KMS-11 (cell line): ENCODE measurements at regions not wholly inside any gene's neighbourhood (a gene's known extent, or its start where the extent isn't known, plus 50 kb on each side); places are given as distances from the start of the nearest gene placed in this dataset.

Experiments used
- H2AFZ ChIP-seq: fragments of 200-600 bp; sonication (generic); 2 replicates; pipeline ENCODE4 v1.6.1; 2016; ENCODE audit warnings: antibody characterized with exemption, mixed run types, low read depth
- H3K27ac ChIP-seq: fragments of 200-600 bp; sonication (generic); 2 replicates; pipeline ENCODE4 v1.6.1; 2016; ENCODE audit warnings: mild to moderate bottlenecking, mixed run types
- H3K27me3 ChIP-seq: fragments of 200-600 bp; sonication (generic); 2 replicates; pipeline ENCODE4 v1.6.1; 2017; ENCODE audit warnings: mild to moderate bottlenecking, low read depth, mixed run types, moderate library complexity; ENCODE audit not compliant: insufficient read depth
- H3K36me3 ChIP-seq: fragments of 200-600 bp; sonication (generic); 2 replicates; pipeline ENCODE4 v1.6.1; 2017; ENCODE audit warnings: mild to moderate bottlenecking, mixed run types; ENCODE audit not compliant: insufficient read depth
- H3K4me1 ChIP-seq: fragments of 200-600 bp; sonication (generic); 2 replicates; pipeline ENCODE4 v1.6.1; 2016; ENCODE audit warnings: mild to moderate bottlenecking, low read depth, mixed run types; ENCODE audit not compliant: poor library complexity, severe bottlenecking
- H3K4me2 ChIP-seq: fragments of 200-600 bp; sonication (generic); 2 replicates; pipeline ENCODE4 v1.7.0; 2016; ENCODE audit warnings: mild to moderate bottlenecking, mixed run types
- H3K4me3 ChIP-seq: fragments of 200-600 bp; sonication (generic); IDR thresholded peaks from 2 replicates; pipeline ENCODE4 v1.6.1; 2017; ENCODE audit warnings: low read depth, low read length, mixed read lengths; ENCODE audit not compliant: insufficient read depth
- H3K79me2 ChIP-seq: fragments of 200-600 bp; sonication (generic); 2 replicates; pipeline ENCODE4 v1.6.1; 2016; ENCODE audit warnings: low read depth, mixed run types; ENCODE audit not compliant: insufficient read depth
- H3K9ac ChIP-seq: fragments of 200-600 bp; sonication (generic); 2 replicates; pipeline ENCODE4 v1.6.1; 2016; ENCODE audit warnings: mild to moderate bottlenecking, mixed run types
- H4K20me1 ChIP-seq: fragments of 200-600 bp; sonication (generic); 2 replicates; pipeline ENCODE4 v1.6.1; 2016; ENCODE audit warnings: mild to moderate bottlenecking, mixed run types; ENCODE audit not compliant: insufficient read depth
- CTCF ChIP-seq: fragments of 200-600 bp; sonication (generic); conservative IDR thresholded peaks from 2 replicates; pipeline ENCODE4 v1.6.1; 2017; ENCODE audit warnings: low read depth, mild to moderate bottlenecking, antibody characterized with exemption, low read length, moderate library complexity, mixed read lengths

- Histone ChIP-seq H2AFZ (no peak overlapping the region), H3K79me2 (no peaks in the 10 kb centered on the region), H3K4me2 (no peak overlapping the region), H4K20me1 (no peaks in the 10 kb centered on the region), H3K9ac (no peak overlapping the region), H3K27ac (no peak overlapping the region), H3K36me3 (no peaks in the 10 kb centered on the region), H3K4me3 (no peak overlapping the region), H3K4me1 (no peaks in the 10 kb centered on the region), H3K27me3 (no peaks in the 10 kb centered on the region)
- no peak for TF ChIP-seq CTCF
Observed at GRCh38 chr6:93516441-93516840, 97.1 kb upstream of the EPHA7 start.

GRCh38 chr6:93515736-93516135 lies 96.4 kb upstream of the EPHA7 start:
- Histone ChIP-seq H3K4me3 (no peak overlapping the region), H3K4me2 (no peak overlapping the region), H4K20me1 (no peaks in the 10 kb centered on the region), H3K27ac (no peak overlapping the region), H3K79me2 (no peaks in the 10 kb centered on the region), H2AFZ (no peak overlapping the region), H3K36me3 (no peaks in the 10 kb centered on the region), H3K27me3 (no peaks in the 10 kb centered on the region), H3K9ac (no peak overlapping the region), H3K4me1 (no peaks in the 10 kb centered on the region)
- no peak for TF ChIP-seq CTCF

- H3K79me2 ChIP-seq, result no peaks in the 10 kb centered on the region
Observed at GRCh38 chr6:93498713-93499112, 79.4 kb upstream of the EPHA7 start.

GRCh38 chr6:93496548-93496947 lies 77.2 kb upstream of the EPHA7 start:
- Histone ChIP-seq H3K27ac (no peak overlapping the region), H3K27me3 (no peaks in the 10 kb centered on the region), H3K9ac (no peak overlapping the region), H4K20me1 (no peaks in the 10 kb centered on the region), H3K79me2 (no peaks in the 10 kb centered on the region), H3K4me2 (no peak overlapping the region), H2AFZ (no peak overlapping the region), H3K4me1 (no peaks in the 10 kb centered on the region), H3K36me3 (no peaks in the 10 kb centered on the region), H3K4me3 (no peak overlapping the region)
- TF ChIP-seq CTCF, result no peak

More at GRCh38 chr6:93498713-93499112, 79.4 kb upstream of the EPHA7 start:
- Histone ChIP-seq H3K9ac (no peak overlapping the region), H4K20me1 (no peaks in the 10 kb centered on the region), H3K4me3 (no peak overlapping the region), H3K27ac (no peak overlapping the region), H3K36me3 (no peaks in the 10 kb centered on the region), H3K27me3 (no peaks in the 10 kb centered on the region), H3K4me2 (no peak overlapping the region), H2AFZ (no peak overlapping the region), H3K4me1 (no peaks in the 10 kb centered on the region)
- no peak for TF ChIP-seq CTCF
